Gastrocnemius medialis (tissue), 4 donors: ENCODE measurements at regions not wholly inside any gene's neighbourhood (a gene's known extent, or its start where the extent isn't known, plus 50 kb on each side); places are given as distances from the start of the nearest gene placed in this dataset.

Experiments
- ATAC-seq, 2 donors: fragments of 150-250 bp; one replicate each; pipeline ENCODE4 v1.9.1; 2016
- DNase-seq, 2 donors: peaks; one replicate each; pipeline ENCODE4 v3.0.0-alpha.2; 2019
- H3K27ac ChIP-seq, 4 donors: fragments of 200-600 bp; sonication (generic); 1 replicate in 1 of 4; 2 replicates in 3 of 4; pipeline ENCODE4 v1.5.1; 2016 to 2018; ENCODE audit warnings: mild to moderate bottlenecking in 2 of 4, moderate library complexity in 1 of 4
- H3K27me3 ChIP-seq, 3 donors: fragments of 200-600 bp; sonication (generic) in 2 of 3; 1 replicate in 1 of 3; 2 replicates in 2 of 3; pipeline versions ENCODE4 v1.5.1 to v1.6.0; 2016 to 2019; ENCODE audit warnings: mild to moderate bottlenecking in 1 of 3, moderate library complexity in 1 of 3
- H3K36me3 ChIP-seq, 2 donors: fragments of 200-600 bp; sonication (generic) in 1 of 2; one replicate each; pipeline ENCODE4 v1.5.1; 2017 to 2018
- H3K4me1 ChIP-seq, 2 donors: fragments of 200-600 bp; sonication (generic) in 1 of 2; one replicate each; pipeline ENCODE4 v1.5.1; 2016 to 2017; ENCODE audit warnings: mild to moderate bottlenecking in 2 of 2
- H3K4me3 ChIP-seq, 4 donors: fragments of 200-600 bp; sonication (generic) in 3 of 4; 1 replicate in 1 of 4; 2 replicates in 3 of 4; pipeline ENCODE4 v1.5.1; 2016 to 2019; ENCODE audit warnings: mild to moderate bottlenecking in 2 of 4
- H3K9me3 ChIP-seq, 3 donors: fragments of 200-600 bp; sonication (generic) in 2 of 3; 1 replicate in 1 of 3; 2 replicates in 2 of 3; pipeline ENCODE4 v1.5.1; 2016 to 2019
- POLR2A ChIP-seq, 2 donors: fragments of 450-650 bp; IDR thresholded peaks; one replicate each; pipeline ENCODE4 v1.6.1; 2017; ENCODE audit warnings: antibody characterized with exemption in 2 of 2, mild to moderate bottlenecking in 2 of 2, moderate library complexity in 2 of 2
- in situ Hi-C, 4 donors: fragments of 200-750 bp; cut with MboI; loops; one replicate each; pipeline versions ENCODE4 v1.15.0 to v1.8.0; 2017; ENCODE audit warnings: low sequenced_read_pairs in 4 of 4
- intact Hi-C: fragments of 100-400 bp; cut with DNase I; formaldehyde crosslinking; loops from one replicate; pipeline ENCODE4 v1.15.1; 2023; ENCODE audit warnings: low total_unique reads
- TF ChIP-seq, protein P1 (sequence below), 5 experiments: fragments of 450-650 bp in 3 of 5; fragments of 200-600 bp in 2 of 5; sonication (generic) in 2 of 5; IDR thresholded peaks in 4 of 5; conservative IDR thresholded peaks in 1 of 5; 1 replicate in 4 of 5; 2 replicates in 1 of 5; pipeline ENCODE4 v1.5.1; 2016 to 2019; ENCODE audit warnings: antibody characterized with exemption in 5 of 5, mild to moderate bottlenecking in 3 of 5, moderate library complexity in 3 of 5

- Histone ChIP-seq H3K27me3 (no peaks in the 10 kb centered on the region), H3K4me1 (no peaks in the 10 kb centered on the region), H3K4me3 (no peak overlapping the region), H3K9me3 (no peaks in the 10 kb centered on the region), H3K36me3 (no peaks in the 10 kb centered on the region), H3K27ac (no peak overlapping the region)
- ATAC-seq: no peak
- no peak for DNase-seq
- intact Hi-C loops: no loop called here
- in situ Hi-C loops: no loop called here
- TF ChIP-seq, protein P1, sequence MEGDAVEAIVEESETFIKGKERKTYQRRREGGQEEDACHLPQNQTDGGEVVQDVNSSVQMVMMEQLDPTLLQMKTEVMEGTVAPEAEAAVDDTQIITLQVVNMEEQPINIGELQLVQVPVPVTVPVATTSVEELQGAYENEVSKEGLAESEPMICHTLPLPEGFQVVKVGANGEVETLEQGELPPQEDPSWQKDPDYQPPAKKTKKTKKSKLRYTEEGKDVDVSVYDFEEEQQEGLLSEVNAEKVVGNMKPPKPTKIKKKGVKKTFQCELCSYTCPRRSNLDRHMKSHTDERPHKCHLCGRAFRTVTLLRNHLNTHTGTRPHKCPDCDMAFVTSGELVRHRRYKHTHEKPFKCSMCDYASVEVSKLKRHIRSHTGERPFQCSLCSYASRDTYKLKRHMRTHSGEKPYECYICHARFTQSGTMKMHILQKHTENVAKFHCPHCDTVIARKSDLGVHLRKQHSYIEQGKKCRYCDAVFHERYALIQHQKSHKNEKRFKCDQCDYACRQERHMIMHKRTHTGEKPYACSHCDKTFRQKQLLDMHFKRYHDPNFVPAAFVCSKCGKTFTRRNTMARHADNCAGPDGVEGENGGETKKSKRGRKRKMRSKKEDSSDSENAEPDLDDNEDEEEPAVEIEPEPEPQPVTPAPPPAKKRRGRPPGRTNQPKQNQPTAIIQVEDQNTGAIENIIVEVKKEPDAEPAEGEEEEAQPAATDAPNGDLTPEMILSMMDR (IDR thresholded peaks at IDR 0.05 in 4 of 5, conservative IDR thresholded peaks at IDR 0.05 in 1 of 5): no peak
Observed at GRCh38 chr1:208909011-208909984, 665.1 kb upstream of the PLXNA2 start.

- ATAC-seq: no peak
- no peak overlapping the region for H3K27ac ChIP-seq
- no peak for DNase-seq
- in situ Hi-C loops: no loop called here
- H3K9me3 ChIP-seq: no peaks in the 10 kb centered on the region
- H3K4me3 ChIP-seq: no peak overlapping the region
- H3K36me3 ChIP-seq: no peaks in the 10 kb centered on the region
- intact Hi-C loops: no loop called here
- H3K4me1 ChIP-seq: no peaks in the 10 kb centered on the region
- no peaks in the 10 kb centered on the region for H3K27me3 ChIP-seq
- no peak for TF ChIP-seq POLR2A (IDR thresholded peaks at IDR 0.05)
- TF ChIP-seq, protein P1 (IDR thresholded peaks at IDR 0.05 in 4 of 5, conservative IDR thresholded peaks at IDR 0.05 in 1 of 5): no peak
Observed at GRCh38 chr1:208910161-208910560, 666.0 kb upstream of the PLXNA2 start.

DNA sequence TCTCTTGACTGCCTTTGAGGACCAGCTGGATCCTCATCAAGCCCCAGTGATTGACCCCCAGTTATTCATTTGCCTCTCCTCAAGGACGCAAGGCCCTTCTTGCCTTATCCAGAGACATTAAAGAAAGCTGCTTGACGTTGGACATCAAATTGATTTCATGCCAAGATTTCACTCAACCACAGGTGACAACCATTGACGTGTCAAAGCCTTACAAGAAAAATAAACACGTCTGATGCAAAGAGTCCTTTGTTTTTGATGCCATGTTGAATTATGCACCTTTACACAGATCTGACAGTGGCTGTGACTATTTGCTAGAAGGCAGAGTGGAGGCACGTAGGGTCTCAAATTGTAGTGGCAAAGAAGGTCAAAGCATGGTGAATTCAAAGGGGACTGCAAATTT lies 666.2 kb upstream of the CAMK1G start:
- Histone ChIP-seq H3K27me3 (no peaks in the 10 kb centered on the region), H3K4me3 (no peak overlapping the region), H3K4me1 (no peaks in the 10 kb centered on the region), H3K36me3 (no peaks in the 10 kb centered on the region), H3K27ac (no peak overlapping the region), H3K9me3 (no peaks in the 10 kb centered on the region)
- in situ Hi-C loops: no loop called here
- ATAC-seq (no peak), DNase-seq (no peak)
- intact Hi-C loops: no loop called here
- TF ChIP-seq, protein P1 (IDR thresholded peaks at IDR 0.05 in 4 of 5, conservative IDR thresholded peaks at IDR 0.05 in 1 of 5): no peak
- no peak for TF ChIP-seq POLR2A (IDR thresholded peaks at IDR 0.05)

- in situ Hi-C loops (no loop called here), intact Hi-C loops (no loop called here)
- no peaks in the 10 kb centered on the region for H3K27me3 ChIP-seq
- ATAC-seq (no peak), DNase-seq (no peak)
- H3K36me3 ChIP-seq: no peaks in the 10 kb centered on the region
- no peaks in the 10 kb centered on the region for H3K9me3 ChIP-seq
- no peak for TF ChIP-seq POLR2A (IDR thresholded peaks at IDR 0.05)
- TF ChIP-seq, protein P1 (IDR thresholded peaks at IDR 0.05 in 4 of 5, conservative IDR thresholded peaks at IDR 0.05 in 1 of 5): no peak
- no peaks in the 10 kb centered on the region for H3K4me1 ChIP-seq
- no peak overlapping the region for H3K4me3 ChIP-seq
- no peak overlapping the region for H3K27ac ChIP-seq
Observed at GRCh38 chr1:208917723-208918122, 665.8 kb upstream of the CAMK1G start.
